ENCODE measurements at regions not wholly inside any gene's neighbourhood (a gene's known extent, or its start where the extent isn't known, plus 50 kb on each side); places are given as distances from the start of the nearest gene placed in this dataset.

- H3K4me3 ChIP-seq (ENCODE audit: low read depth, low read length): no peak overlapping the region
- Mint-ChIP-seq H3K4me1 (peaks cover 0 to 2% (median 0%) of the 10 kb centered on the region in 4 donors), H3K27me3 (peaks cover 15% of the 10 kb centered on the region), H3K4me3 (no peak overlapping the region), H3K36me3 (no peaks in the 10 kb centered on the region), H3K9me3 (peaks cover 0 to 4% (median 2%) of the 10 kb centered on the region in 7 donors), H3K27ac (no peak overlapping the region)
- no peaks in the 10 kb centered on the region for H3K9me3 ChIP-seq (ENCODE audit: control insufficient read depth in 2 of 2, low read length in 2 of 2)
- no peaks in the 10 kb centered on the region for H3K4me1 ChIP-seq (ENCODE audit: control insufficient read depth, insufficient read depth, low read length, poor library complexity, severe bottlenecking)
- DNase-seq (no peak), ATAC-seq (ENCODE audit: low read depth in 2 of 2) (no peak)
- H3K27ac ChIP-seq (ENCODE audit: insufficient read depth, low read length, poor library complexity, severe bottlenecking): no peak overlapping the region
- no peaks in the 10 kb centered on the region for H3K36me3 ChIP-seq (ENCODE audit: control insufficient read depth, insufficient read depth, low read length)
- H3K27me3 ChIP-seq (ENCODE audit: control insufficient read depth, insufficient read depth, low read length): no peaks in the 10 kb centered on the region
Observed at GRCh38 chr5:142259758-142260157, 65.1 kb downstream of the SPRY4 start.

- no peaks in the 10 kb centered on the region for H3K4me1 ChIP-seq (ENCODE audit: control insufficient read depth, insufficient read depth, low read length, poor library complexity, severe bottlenecking)
- H3K27me3 ChIP-seq (ENCODE audit: control insufficient read depth, insufficient read depth, low read length): no peaks in the 10 kb centered on the region
- DNase-seq (no peak), ATAC-seq (ENCODE audit: low read depth in 2 of 2) (no peak)
- H3K9me3 Mint-ChIP-seq: peaks cover 0 to 5% (median 2%) of the 10 kb centered on the region in 7 donors
- H3K4me3 Mint-ChIP-seq: no peak overlapping the region
- no peak overlapping the region for H3K27ac ChIP-seq (ENCODE audit: insufficient read depth, low read length, poor library complexity, severe bottlenecking)
- H3K27ac Mint-ChIP-seq: no peak overlapping the region
- H3K36me3 Mint-ChIP-seq: no peaks in the 10 kb centered on the region
- no peaks in the 10 kb centered on the region for H3K9me3 ChIP-seq (ENCODE audit: control insufficient read depth in 2 of 2, low read length in 2 of 2)
- peaks cover 23% of the 10 kb centered on the region for H3K27me3 Mint-ChIP-seq
- no peaks in the 10 kb centered on the region for H3K36me3 ChIP-seq (ENCODE audit: control insufficient read depth, insufficient read depth, low read length)
- peaks cover 0 to 2% (median 0%) of the 10 kb centered on the region in 4 donors for H3K4me1 Mint-ChIP-seq
- H3K4me3 ChIP-seq (ENCODE audit: low read depth, low read length): no peak overlapping the region
Observed at GRCh38 chr5:142255831-142256230, 69.0 kb downstream of the SPRY4 start.

- no peak overlapping the region for H3K4me3 Mint-ChIP-seq
- Histone ChIP-seq H3K36me3 (ENCODE audit: control insufficient read depth, insufficient read depth, low read length) (no peaks in the 10 kb centered on the region), H3K27me3 (ENCODE audit: control insufficient read depth, insufficient read depth, low read length) (no peaks in the 10 kb centered on the region), H3K4me3 (ENCODE audit: low read depth, low read length) (no peak overlapping the region), H3K9me3 (ENCODE audit: control insufficient read depth in 2 of 2, low read length in 2 of 2) (no peaks in the 10 kb centered on the region), H3K4me1 (ENCODE audit: control insufficient read depth, insufficient read depth, low read length, poor library complexity, severe bottlenecking) (no peaks in the 10 kb centered on the region), H3K27ac (ENCODE audit: insufficient read depth, low read length, poor library complexity, severe bottlenecking) (no peak overlapping the region)
- no peaks in the 10 kb centered on the region for H3K36me3 Mint-ChIP-seq
- no peak overlapping the region for H3K27ac Mint-ChIP-seq
- H3K9me3 Mint-ChIP-seq: peaks cover 0 to 5% (median 0%) of the 10 kb centered on the region in 7 donors
- no peak for ATAC-seq (ENCODE audit: low read depth in 2 of 2)
- peaks cover 0 to 2% (median 0%) of the 10 kb centered on the region in 4 donors for H3K4me1 Mint-ChIP-seq
- no peak for DNase-seq
- H3K27me3 Mint-ChIP-seq: peaks cover 23% of the 10 kb centered on the region
Observed at GRCh38 chr5:142254431-142254830, 70.4 kb downstream of the SPRY4 start.

GRCh38 chr5:142253938-142254337 lies 70.9 kb downstream of the SPRY4 start:
- H3K4me3 ChIP-seq (ENCODE audit: low read depth, low read length): no peak overlapping the region
- H3K27me3 ChIP-seq (ENCODE audit: control insufficient read depth, insufficient read depth, low read length): no peaks in the 10 kb centered on the region
- Mint-ChIP-seq H3K27ac (no peak overlapping the region), H3K4me3 (no peak overlapping the region), H3K9me3 (peaks cover 0 to 5% (median 0%) of the 10 kb centered on the region in 7 donors), H3K36me3 (no peaks in the 10 kb centered on the region), H3K4me1 (peaks cover 0 to 2% (median 0%) of the 10 kb centered on the region in 4 donors), H3K27me3 (peaks cover 26% of the 10 kb centered on the region)
- no peaks in the 10 kb centered on the region for H3K9me3 ChIP-seq (ENCODE audit: control insufficient read depth in 2 of 2, low read length in 2 of 2)
- no peaks in the 10 kb centered on the region for H3K36me3 ChIP-seq (ENCODE audit: control insufficient read depth, insufficient read depth, low read length)
- no peak overlapping the region for H3K27ac ChIP-seq (ENCODE audit: insufficient read depth, low read length, poor library complexity, severe bottlenecking)
- ATAC-seq (ENCODE audit: low read depth in 2 of 2): no peak
- no peaks in the 10 kb centered on the region for H3K4me1 ChIP-seq (ENCODE audit: control insufficient read depth, insufficient read depth, low read length, poor library complexity, severe bottlenecking)
- no peak for DNase-seq

GRCh38 chr5:142250119-142250518 lies 74.7 kb downstream of the SPRY4 start:
- no peak overlapping the region for H3K27ac Mint-ChIP-seq

GRCh38 chr5:142248853-142249462 lies 75.9 kb downstream of the SPRY4 start:
- Histone ChIP-seq H3K4me1 (ENCODE audit: control insufficient read depth, insufficient read depth, low read length, poor library complexity, severe bottlenecking) (no peaks in the 10 kb centered on the region), H3K36me3 (ENCODE audit: control insufficient read depth, insufficient read depth, low read length) (no peaks in the 10 kb centered on the region), H3K9me3 (ENCODE audit: control insufficient read depth in 2 of 2, low read length in 2 of 2) (no peaks in the 10 kb centered on the region), H3K27ac (ENCODE audit: insufficient read depth, low read length, poor library complexity, severe bottlenecking) (no peak overlapping the region), H3K27me3 (ENCODE audit: control insufficient read depth, insufficient read depth, low read length) (no peaks in the 10 kb centered on the region), H3K4me3 (ENCODE audit: low read depth, low read length) (no peak overlapping the region)
- ATAC-seq (ENCODE audit: low read depth in 2 of 2): no peak
- Mint-ChIP-seq H3K4me1 (no peaks in the 10 kb centered on the region), H3K4me3 (no peak overlapping the region), H3K27ac (no peak overlapping the region), H3K36me3 (no peaks in the 10 kb centered on the region), H3K27me3 (peaks cover 14% of the 10 kb centered on the region), H3K9me3 (peaks cover 0 to 4% (median 0%) of the 10 kb centered on the region in 7 donors)
- DNase-seq: no peak

More at GRCh38 chr5:142250119-142250518, 74.7 kb downstream of the SPRY4 start:
- H3K4me1 ChIP-seq (ENCODE audit: control insufficient read depth, insufficient read depth, low read length, poor library complexity, severe bottlenecking): no peaks in the 10 kb centered on the region
- H3K4me3 ChIP-seq (ENCODE audit: low read depth, low read length): no peak overlapping the region
- no peak overlapping the region for H3K27ac ChIP-seq (ENCODE audit: insufficient read depth, low read length, poor library complexity, severe bottlenecking)
- H3K4me3 Mint-ChIP-seq: peak overlapping the region in 1 of 4 donors; percentile 89
- no peaks in the 10 kb centered on the region for H3K36me3 Mint-ChIP-seq
- peaks cover 0 to 2% (median 0%) of the 10 kb centered on the region in 7 donors for H3K9me3 Mint-ChIP-seq
- H3K9me3 ChIP-seq (ENCODE audit: control insufficient read depth in 2 of 2, low read length in 2 of 2): no peaks in the 10 kb centered on the region
- DNase-seq: no peak
- H3K4me1 Mint-ChIP-seq: no peaks in the 10 kb centered on the region
- no peak for ATAC-seq (ENCODE audit: low read depth in 2 of 2)
- no peaks in the 10 kb centered on the region for H3K27me3 ChIP-seq (ENCODE audit: control insufficient read depth, insufficient read depth, low read length)
- H3K36me3 ChIP-seq (ENCODE audit: control insufficient read depth, insufficient read depth, low read length): no peaks in the 10 kb centered on the region
- H3K27me3 Mint-ChIP-seq: peaks cover 17% of the 10 kb centered on the region

GRCh38 chr5:142246258-142246657 lies 78.6 kb downstream of the SPRY4 start:
- H3K27ac Mint-ChIP-seq: no peak overlapping the region
- Histone ChIP-seq H3K27me3 (ENCODE audit: control insufficient read depth, insufficient read depth, low read length) (peaks cover 3% of the 10 kb centered on the region), H3K4me1 (ENCODE audit: control insufficient read depth, insufficient read depth, low read length, poor library complexity, severe bottlenecking) (no peaks in the 10 kb centered on the region), H3K4me3 (ENCODE audit: low read depth, low read length) (no peak overlapping the region), H3K9me3 (ENCODE audit: control insufficient read depth in 2 of 2, low read length in 2 of 2) (no peaks in the 10 kb centered on the region), H3K27ac (ENCODE audit: insufficient read depth, low read length, poor library complexity, severe bottlenecking) (no peak overlapping the region), H3K36me3 (ENCODE audit: control insufficient read depth, insufficient read depth, low read length) (no peaks in the 10 kb centered on the region)
- H3K36me3 Mint-ChIP-seq: no peaks in the 10 kb centered on the region
- H3K4me1 Mint-ChIP-seq: no peaks in the 10 kb centered on the region
- no peak overlapping the region for H3K4me3 Mint-ChIP-seq
- H3K27me3 Mint-ChIP-seq: peaks cover 9% of the 10 kb centered on the region
- no peak for DNase-seq
- no peak for ATAC-seq (ENCODE audit: low read depth in 2 of 2)
- H3K9me3 Mint-ChIP-seq: peaks cover 0 to 5% (median 0%) of the 10 kb centered on the region in 7 donors

- Mint-ChIP-seq H3K9me3 (peaks cover 0 to 5% (median 0%) of the 10 kb centered on the region in 7 donors), H3K4me3 (no peak overlapping the region), H3K36me3 (no peaks in the 10 kb centered on the region), H3K4me1 (no peaks in the 10 kb centered on the region), H3K27me3 (peaks cover 9% of the 10 kb centered on the region), H3K27ac (no peak overlapping the region)
- Histone ChIP-seq H3K27ac (ENCODE audit: insufficient read depth, low read length, poor library complexity, severe bottlenecking) (no peak overlapping the region), H3K9me3 (ENCODE audit: control insufficient read depth in 2 of 2, low read length in 2 of 2) (no peaks in the 10 kb centered on the region), H3K4me3 (ENCODE audit: low read depth, low read length) (no peak overlapping the region), H3K27me3 (ENCODE audit: control insufficient read depth, insufficient read depth, low read length) (peaks cover 3% of the 10 kb centered on the region), H3K4me1 (ENCODE audit: control insufficient read depth, insufficient read depth, low read length, poor library complexity, severe bottlenecking) (no peaks in the 10 kb centered on the region), H3K36me3 (ENCODE audit: control insufficient read depth, insufficient read depth, low read length) (no peaks in the 10 kb centered on the region)
- ATAC-seq (ENCODE audit: low read depth in 2 of 2) (no peak), DNase-seq (no peak)
Observed at GRCh38 chr5:142245786-142246185, 79.0 kb downstream of the SPRY4 start.

All from CD4-positive, CD25-positive, alpha-beta regulatory T cell (primary cell).